A673 (cell line): ENCODE measurements at regions not wholly inside any gene's neighbourhood (a gene's known extent, or its start where the extent isn't known, plus 50 kb on each side); places are given as distances from the start of the nearest gene placed in this dataset.
A peak's percentile ranks its signal among the peaks of the same experiment; 100 is the strongest.
"Not testable (repeated sequence)": the region's sequence is repeated elsewhere in the genome, so short reads cannot be mapped to it uniquely, and the experiment has no call there.

Experiments used
- BruUV-seq: library from RNA; stranded (reverse); fragments of 400-500 nt; replicated peaks from 2 replicates; lab custom pipeline; 2021; lab: Mats Ljungman, UMichigan
- CTCF ChIA-PET: fragments of 300-600 bp; sonication (Branson Sonifier 250); formaldehyde crosslinking; loops from one replicate; lab custom pipeline; 2022; ENCODE audit warnings: antibody characterized with exemption; lab: Charles Lee
- POLR2A ChIA-PET: fragments of 300-600 bp; sonication (Branson Sonifier 250); formaldehyde crosslinking; loops from one replicate; lab custom pipeline; 2022; ENCODE audit warnings: antibody characterized with exemption; ENCODE audit not compliant: low non-redundant PET; lab: Charles Lee
- DNase-seq: peaks from one replicate; pipeline ENCODE4 v3.0.0-alpha.2; 2015; ENCODE audit warnings: low spot score
- H3K27ac ChIP-seq: fragments of 200-600 bp; sonication (generic); 2 replicates; pipeline ENCODE4 v1.5.1; 2016; ENCODE audit warnings: mixed run types, low read depth, mild to moderate bottlenecking, mixed read lengths, antibody characterized with exemption, low read length; ENCODE audit not compliant: poor library complexity, severe bottlenecking
- H3K27me3 ChIP-seq: fragments of 200-600 bp; sonication (generic); replicated peaks from 2 replicates; pipeline ENCODE4 v1.6.1; 2017; ENCODE audit warnings: mixed run types, low read depth, mild to moderate bottlenecking, mixed read lengths, antibody characterized with exemption, low read length; ENCODE audit not compliant: insufficient read depth, poor library complexity
- H3K36me3 ChIP-seq: fragments of 200-600 bp; sonication (generic); 2 replicates; pipeline ENCODE4 v1.6.1; 2016; ENCODE audit warnings: mixed run types, mild to moderate bottlenecking, mixed read lengths, antibody characterized with exemption, low read length; ENCODE audit not compliant: insufficient read depth, poor library complexity, severe bottlenecking
- H3K4me1 ChIP-seq: fragments of 200-600 bp; sonication (generic); 2 replicates; pipeline ENCODE4 v1.6.1; 2017; ENCODE audit warnings: mixed run types, mild to moderate bottlenecking, mixed read lengths, antibody characterized with exemption, low read length; ENCODE audit not compliant: insufficient read depth, poor library complexity, severe bottlenecking
- H3K4me3 ChIP-seq: fragments of 200-600 bp; sonication (generic); 2 replicates; pipeline ENCODE4 v1.5.1; 2016; ENCODE audit warnings: low read depth, mixed run types, mild to moderate bottlenecking, mixed read lengths, low read length; ENCODE audit not compliant: poor library complexity, severe bottlenecking
- H3K9me3 ChIP-seq: fragments of 200-600 bp; sonication (generic); 2 replicates; pipeline ENCODE4 v1.6.1; 2016; ENCODE audit warnings: mixed run types, low read depth, mild to moderate bottlenecking, mixed read lengths, antibody characterized with exemption, low read length; ENCODE audit not compliant: poor library complexity, severe bottlenecking
- intact Hi-C: fragments of 100-400 bp; cut with micrococcal nuclease; formaldehyde crosslinking; loops from one replicate; pipeline ENCODE4 v1.10.0; 2022; ENCODE audit not compliant: unreplicated experiment

DNA sequence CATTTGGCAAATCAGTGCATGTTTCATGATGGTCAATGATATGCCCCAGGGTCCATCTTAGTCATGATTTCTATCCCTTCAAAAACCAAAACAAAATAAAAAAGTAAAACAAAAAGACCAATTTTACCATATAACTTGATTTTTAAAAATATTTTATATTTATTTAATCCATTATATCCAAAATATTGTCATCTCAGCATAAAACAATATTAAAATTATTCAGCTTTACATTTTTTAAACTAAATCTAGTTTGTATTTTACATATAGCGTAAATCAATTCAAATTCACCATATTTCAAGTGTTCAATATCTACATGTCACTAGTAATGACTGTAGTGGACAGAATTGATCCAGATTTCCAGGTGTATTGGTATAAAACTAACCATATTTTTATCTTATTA lies 187.4 kb upstream of the C1QTNF3 start:
- H3K4me1 ChIP-seq, POLR2A ChIA-PET, H3K4me3 ChIP-seq, BruUV-seq, DNase-seq, H3K9me3 ChIP-seq, H3K36me3 ChIP-seq, intact Hi-C loops, H3K27me3 ChIP-seq, H3K27ac ChIP-seq, CTCF ChIA-PET: not testable (repeated sequence)

GRCh38 chr5:34243802-34244201 lies 200.8 kb upstream of the C1QTNF3 start:
- H3K36me3 ChIP-seq, CTCF ChIA-PET, intact Hi-C loops, H3K4me1 ChIP-seq, H3K9me3 ChIP-seq, H3K27me3 ChIP-seq, POLR2A ChIA-PET, DNase-seq: not testable (repeated sequence)
- BruUV-seq, result TSS peak; percentile 63
- H3K27ac ChIP-seq, result peak overlapping the region; percentile 71
- H3K4me3 ChIP-seq, result peak overlapping the region; percentile 34

DNA sequence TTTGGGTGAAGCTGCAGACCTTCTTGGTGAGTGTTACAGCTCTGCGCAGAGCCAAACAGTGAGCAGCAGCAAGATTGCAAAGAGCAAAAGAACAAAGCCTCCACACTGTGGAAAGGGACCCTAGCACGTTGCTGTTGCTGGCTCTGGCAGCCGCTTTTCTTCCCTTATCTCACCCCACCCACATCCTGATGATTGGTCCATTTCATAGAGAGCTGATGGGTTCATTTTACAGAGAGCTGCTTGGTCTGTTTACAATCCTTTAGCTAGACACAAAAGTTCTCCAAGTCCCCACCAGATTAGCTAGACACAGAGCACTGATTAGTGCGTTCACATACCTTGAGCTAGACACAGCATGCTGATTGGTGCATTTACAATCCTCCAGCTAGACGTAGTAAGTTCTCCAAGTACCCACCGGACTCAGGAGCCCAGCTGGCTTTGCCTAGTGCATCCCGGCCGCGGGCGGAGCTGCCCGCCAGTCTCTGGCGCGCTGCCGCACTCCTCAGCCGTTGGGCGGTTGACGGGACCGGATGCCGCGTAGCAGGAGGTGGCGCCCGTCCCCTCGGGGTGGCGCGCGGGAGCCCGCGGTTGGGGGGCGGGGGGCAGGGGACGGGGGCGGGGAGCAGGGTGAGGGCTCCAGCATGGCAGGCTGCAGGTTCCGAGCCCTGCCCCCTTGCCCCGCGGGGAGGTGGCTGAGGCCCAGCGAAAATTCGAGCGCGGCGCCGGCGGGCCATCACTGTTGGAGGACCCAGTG lies 201.4 kb upstream of the C1QTNF3 start:
- H3K36me3 ChIP-seq, H3K27me3 ChIP-seq, H3K9me3 ChIP-seq, intact Hi-C loops, H3K4me1 ChIP-seq, BruUV-seq, CTCF ChIA-PET, POLR2A ChIA-PET: not testable (repeated sequence)
- DNase-seq, result peak; percentile 71
- Histone ChIP-seq H3K27ac (peak overlapping the region; percentile 71), H3K4me3 (peak overlapping the region; percentile 34)

- H3K9me3 ChIP-seq, H3K4me3 ChIP-seq, CTCF ChIA-PET, BruUV-seq, H3K27ac ChIP-seq, POLR2A ChIA-PET, H3K4me1 ChIP-seq, H3K27me3 ChIP-seq, DNase-seq, H3K36me3 ChIP-seq, intact Hi-C loops: not testable (repeated sequence)
These were observed 202.0 kb upstream of the C1QTNF3 start for GRCh38 chr5:34245032-34245394.

DNA sequence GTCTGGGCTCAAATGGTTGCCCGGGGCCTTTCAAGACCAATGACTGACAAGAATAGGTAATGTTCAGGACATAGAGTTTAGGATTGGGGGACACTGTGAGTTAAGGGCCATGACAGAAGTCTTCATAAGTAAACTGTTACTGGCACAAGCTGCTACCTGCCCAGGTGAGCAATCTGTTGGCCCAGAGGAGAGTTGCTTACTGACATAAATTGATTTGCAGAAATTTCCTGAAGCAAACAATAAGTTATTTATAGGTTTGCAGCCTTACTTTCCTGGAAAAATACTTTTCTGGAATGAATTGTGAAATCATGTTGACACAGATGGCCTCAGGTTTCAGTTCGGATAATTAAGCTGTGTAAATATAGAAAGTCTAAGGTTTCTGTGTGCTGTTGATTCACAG lies 202.8 kb upstream of the C1QTNF3 start:
- CTCF ChIA-PET, H3K4me1 ChIP-seq, H3K9me3 ChIP-seq, H3K27me3 ChIP-seq, BruUV-seq, H3K36me3 ChIP-seq, POLR2A ChIA-PET, DNase-seq, intact Hi-C loops: not testable (repeated sequence)
- Histone ChIP-seq H3K4me3 (peak overlapping the region; percentile 39), H3K27ac (peak overlapping the region; percentile 67)

DNA sequence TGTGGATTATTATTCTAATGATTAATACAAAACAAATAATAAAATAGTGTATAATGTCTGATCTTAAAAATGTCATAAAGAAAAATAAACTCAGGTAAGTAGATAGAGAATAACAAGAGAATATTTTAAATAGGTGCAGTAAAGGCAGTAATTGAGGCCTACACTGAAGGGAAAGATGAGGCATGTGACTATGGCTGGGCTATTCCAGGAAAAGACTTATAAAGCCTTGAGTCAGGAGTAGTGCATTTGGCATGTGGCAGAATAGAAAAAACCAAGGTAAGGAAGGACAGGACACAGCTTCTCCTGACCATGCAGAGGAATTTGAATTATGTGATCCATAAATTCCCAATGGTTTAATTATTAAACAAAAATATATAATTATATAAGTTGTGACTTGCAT lies 215.6 kb upstream of the C1QTNF3 start:
- CTCF ChIA-PET, H3K9me3 ChIP-seq, H3K27me3 ChIP-seq, DNase-seq, H3K27ac ChIP-seq, H3K36me3 ChIP-seq, POLR2A ChIA-PET, BruUV-seq, H3K4me3 ChIP-seq, H3K4me1 ChIP-seq, intact Hi-C loops: not testable (repeated sequence)

DNA sequence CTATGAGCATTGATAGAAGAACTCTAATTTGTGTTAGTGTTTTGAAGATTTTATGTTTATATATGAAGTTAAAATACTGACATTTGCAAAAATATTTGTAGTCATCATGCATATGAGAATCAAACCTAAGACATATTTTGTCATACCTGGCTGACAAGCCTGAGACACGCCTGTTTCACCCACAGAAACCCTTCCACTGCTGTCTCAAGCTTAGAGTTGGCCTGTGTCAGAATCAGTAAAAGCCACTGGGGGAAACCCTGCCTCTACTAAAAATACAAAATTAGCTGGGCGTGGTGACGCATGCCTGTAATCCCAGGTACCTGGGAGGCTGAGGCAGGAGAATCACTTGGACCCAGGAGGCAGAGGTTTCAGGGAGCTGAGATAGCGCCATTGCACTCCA lies 218.0 kb upstream of the C1QTNF3 start:
- H3K4me1 ChIP-seq, H3K36me3 ChIP-seq, BruUV-seq, H3K4me3 ChIP-seq, H3K27ac ChIP-seq, H3K9me3 ChIP-seq, intact Hi-C loops, DNase-seq, CTCF ChIA-PET, H3K27me3 ChIP-seq, POLR2A ChIA-PET: not testable (repeated sequence)

DNA sequence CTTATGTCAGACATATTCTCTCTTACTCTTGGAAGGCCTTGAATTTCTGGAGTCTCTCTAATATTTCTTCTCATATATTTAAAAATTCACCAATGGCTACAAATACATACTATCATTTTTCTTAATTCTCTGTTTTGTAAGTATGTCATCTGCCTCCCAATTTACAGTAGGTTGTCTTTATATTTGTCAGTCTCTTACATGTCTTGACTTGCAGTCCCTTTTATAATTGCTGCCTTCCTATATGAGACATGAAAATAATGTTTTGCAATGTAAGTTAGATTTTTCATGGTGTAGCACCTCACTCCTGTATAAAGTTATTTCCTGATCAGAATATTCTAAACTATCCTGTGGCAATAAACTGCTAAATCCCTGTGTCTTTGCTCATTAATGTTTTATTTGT lies 223.1 kb upstream of the C1QTNF3 start:
- POLR2A ChIA-PET, H3K4me3 ChIP-seq, H3K9me3 ChIP-seq, H3K4me1 ChIP-seq, H3K27me3 ChIP-seq, CTCF ChIA-PET, BruUV-seq, intact Hi-C loops, H3K27ac ChIP-seq, H3K36me3 ChIP-seq, DNase-seq: not testable (repeated sequence)
